Omental fat pad (tissue), 3 donors: ENCODE measurements at regions not wholly inside any gene's neighbourhood (a gene's known extent, or its start where the extent isn't known, plus 50 kb on each side); places are given as distances from the start of the nearest gene placed in this dataset.

Experiments used
- ATAC-seq: fragments of 150-250 bp; one replicate; pipeline ENCODE4 v1.9.1; 2016; ENCODE audit warnings: mild to moderate bottlenecking, moderate library complexity; ENCODE audit not compliant: low FRiP score
- DNase-seq: peaks from one replicate; pipeline ENCODE4 v3.0.0-alpha.2; 2019; ENCODE audit warnings: low spot score
- CTCF ChIP-seq, 3 donors: fragments of 450-650 bp; IDR thresholded peaks; one replicate each; pipeline ENCODE4 v1.5.1; 2016 to 2017; ENCODE audit warnings: antibody characterized with exemption in 3 of 3, mild to moderate bottlenecking in 3 of 3, moderate library complexity in 2 of 3

DNA sequence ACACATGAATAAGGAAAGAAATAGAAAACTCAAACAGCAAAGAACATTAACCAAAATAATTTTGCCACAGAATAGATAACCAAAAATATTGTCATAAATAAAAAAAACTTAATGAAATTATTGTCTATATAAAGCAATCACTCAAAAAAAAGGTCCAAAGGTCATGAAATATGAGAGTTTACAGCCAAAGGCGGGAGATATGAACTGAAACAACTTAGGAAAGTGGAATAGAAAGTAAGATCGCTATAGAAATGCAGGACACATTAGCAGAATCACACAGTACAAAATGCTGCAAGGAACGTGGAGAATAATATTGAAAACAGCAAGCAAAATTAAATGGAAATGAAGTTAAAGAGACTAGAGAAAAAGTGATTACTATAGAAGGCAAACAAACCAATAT is 375.0 kb upstream of the ARHGEF26 start:
- no peak for ATAC-seq
- no peak for DNase-seq
- TF ChIP-seq CTCF (IDR thresholded peaks at IDR 0.05), result no peak

GRCh38 chr3:153749070-153749610 is 372.1 kb upstream of the ARHGEF26 start:
- ATAC-seq (no peak), DNase-seq (no peak)
- no peak for TF ChIP-seq CTCF (IDR thresholded peaks at IDR 0.05)

GRCh38 chr3:153752405-153753027 is 368.7 kb upstream of the ARHGEF26 start:
- peak; percentile 78 for ATAC-seq
- DNase-seq, result no peak
- no peak for TF ChIP-seq CTCF (IDR thresholded peaks at IDR 0.05)

DNA sequence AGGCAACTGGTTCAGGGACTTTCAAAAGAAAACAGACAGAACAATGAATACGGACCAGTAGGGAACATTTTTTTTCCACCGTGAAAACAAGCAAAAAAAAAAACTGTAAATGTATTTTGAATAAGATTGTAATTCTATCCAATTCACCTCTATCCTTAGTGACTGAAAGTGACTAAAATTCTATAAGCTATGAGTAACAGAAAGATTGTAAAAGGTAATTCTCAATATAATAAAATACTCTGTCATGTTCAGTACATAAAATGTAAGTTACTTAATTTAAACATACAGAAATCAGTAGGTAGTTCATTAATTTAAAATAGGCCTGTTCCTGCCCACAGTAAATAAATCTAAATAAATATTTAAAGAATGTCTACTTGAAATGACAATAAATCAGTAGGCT is 368.2 kb upstream of the ARHGEF26 start:
- ATAC-seq, result no peak
- no peak for TF ChIP-seq CTCF (IDR thresholded peaks at IDR 0.05)
- no peak for DNase-seq

DNA sequence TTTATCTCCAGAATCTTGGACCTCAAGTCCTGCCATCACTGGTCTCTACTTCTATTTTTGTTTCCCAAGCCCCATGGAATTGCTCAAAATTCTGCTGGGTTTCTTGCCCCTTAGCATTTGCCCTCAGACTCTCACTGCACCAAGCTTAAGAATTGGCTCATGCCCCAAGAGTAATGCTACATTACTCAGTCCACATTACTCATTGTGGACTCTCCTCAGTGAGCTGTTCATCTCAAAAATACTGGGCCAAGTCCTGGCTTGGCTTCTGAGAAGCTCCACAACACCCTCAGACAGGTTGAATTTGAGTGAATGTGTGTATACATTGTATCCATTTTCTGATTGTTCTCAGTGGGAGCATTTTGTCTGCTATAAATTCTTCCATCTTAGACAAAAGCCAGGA is 364.4 kb upstream of the ARHGEF26 start:
- no peak for TF ChIP-seq CTCF (IDR thresholded peaks at IDR 0.05)
- ATAC-seq, result peak; percentile 78
- no peak for DNase-seq

GRCh38 chr3:153757839-153758238 is 363.4 kb upstream of the ARHGEF26 start:
- DNase-seq (no peak), ATAC-seq (no peak)
- no peak for TF ChIP-seq CTCF (IDR thresholded peaks at IDR 0.05)

- no peak for TF ChIP-seq CTCF (IDR thresholded peaks at IDR 0.05)
- no peak for ATAC-seq
- DNase-seq, result no peak
Measured at GRCh38 chr3:153760948-153761347, 360.2 kb upstream of the ARHGEF26 start.
